HL-60 (cell line): ENCODE measurements at regions not wholly inside any gene's neighbourhood (a gene's known extent, or its start where the extent isn't known, plus 50 kb on each side); places are given as distances from the start of the nearest gene placed in this dataset.

Experiments
- POLR2AphosphoS5 ChIP-seq: IDR thresholded peaks from 2 replicates; pipeline ENCODE4 v1.6.1; 2012; ENCODE audit warnings: low read depth
- TF ChIP-seq, protein P1 (sequence below): IDR thresholded peaks from one replicate; pipeline ENCODE4 v1.5.1; 2011; ENCODE audit warnings: low read length, control low read depth, inconsistent platforms; ENCODE audit not compliant: insufficient read depth

DNA sequence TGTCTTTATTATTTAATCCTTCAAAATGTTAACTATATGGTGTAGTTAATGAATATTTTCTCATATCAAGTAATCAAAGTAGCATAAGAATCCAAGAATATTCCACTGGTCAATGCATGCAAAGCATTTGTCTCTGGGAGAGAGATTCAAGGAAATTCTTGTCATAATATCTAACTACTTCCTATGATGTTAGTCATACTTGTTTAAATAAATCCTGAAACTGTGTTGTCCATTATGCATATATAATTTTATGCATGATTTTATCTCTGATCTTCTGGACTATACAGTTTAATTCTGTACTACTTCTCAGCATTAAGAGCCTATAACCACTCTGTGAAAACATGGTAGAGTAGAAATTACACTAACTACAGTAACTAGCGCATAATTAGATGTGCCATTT, 388.3 kb downstream of the NR4A2 start:
- TF ChIP-seq, protein P1, sequence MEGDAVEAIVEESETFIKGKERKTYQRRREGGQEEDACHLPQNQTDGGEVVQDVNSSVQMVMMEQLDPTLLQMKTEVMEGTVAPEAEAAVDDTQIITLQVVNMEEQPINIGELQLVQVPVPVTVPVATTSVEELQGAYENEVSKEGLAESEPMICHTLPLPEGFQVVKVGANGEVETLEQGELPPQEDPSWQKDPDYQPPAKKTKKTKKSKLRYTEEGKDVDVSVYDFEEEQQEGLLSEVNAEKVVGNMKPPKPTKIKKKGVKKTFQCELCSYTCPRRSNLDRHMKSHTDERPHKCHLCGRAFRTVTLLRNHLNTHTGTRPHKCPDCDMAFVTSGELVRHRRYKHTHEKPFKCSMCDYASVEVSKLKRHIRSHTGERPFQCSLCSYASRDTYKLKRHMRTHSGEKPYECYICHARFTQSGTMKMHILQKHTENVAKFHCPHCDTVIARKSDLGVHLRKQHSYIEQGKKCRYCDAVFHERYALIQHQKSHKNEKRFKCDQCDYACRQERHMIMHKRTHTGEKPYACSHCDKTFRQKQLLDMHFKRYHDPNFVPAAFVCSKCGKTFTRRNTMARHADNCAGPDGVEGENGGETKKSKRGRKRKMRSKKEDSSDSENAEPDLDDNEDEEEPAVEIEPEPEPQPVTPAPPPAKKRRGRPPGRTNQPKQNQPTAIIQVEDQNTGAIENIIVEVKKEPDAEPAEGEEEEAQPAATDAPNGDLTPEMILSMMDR, result no peak
- no peak for TF ChIP-seq POLR2AphosphoS5
